Activated CD4-positive, alpha-beta T cell treated with anti-CD3 and anti-CD28 coated beads, Interleukin-2, amount 10 ng/mL, durations not matched to agents 24 days and 14 days (primary cell): ENCODE measurements at regions not wholly inside any gene's neighbourhood (a gene's known extent, or its start where the extent isn't known, plus 50 kb on each side); places are given as distances from the start of the nearest gene placed in this dataset.

Experiments
- DNase-seq: peaks from one replicate; pipeline ENCODE4 v3.0.0; 2022
- H3K27ac Mint-ChIP-seq: one replicate; pipeline ENCODE4 v1.8.0; 2022; ENCODE audit warnings: mild to moderate bottlenecking, mixed read lengths
- H3K27me3 Mint-ChIP-seq: one replicate; pipeline ENCODE4 v1.8.0; 2022; ENCODE audit warnings: mixed read lengths
- H3K36me3 Mint-ChIP-seq: one replicate; pipeline ENCODE4 v1.8.0; 2022; ENCODE audit warnings: low read depth, mild to moderate bottlenecking, mixed read lengths
- H3K4me1 Mint-ChIP-seq: one replicate; pipeline ENCODE4 v1.8.0; 2021; ENCODE audit warnings: mixed read lengths
- H3K4me3 Mint-ChIP-seq: one replicate; pipeline ENCODE4 v1.8.0; 2022; ENCODE audit warnings: mild to moderate bottlenecking, moderate library complexity, mixed read lengths
- H3K9me3 Mint-ChIP-seq: one replicate; pipeline ENCODE4 v1.8.0; 2021; ENCODE audit warnings: mixed read lengths
- intact Hi-C: fragments of 100-400 bp; cut with micrococcal nuclease; formaldehyde crosslinking; loops from one replicate; pipeline ENCODE4 v1.15.1; 2023

- H3K9me3 Mint-ChIP-seq: no peaks in the 10 kb centered on the region
- H3K27ac Mint-ChIP-seq: no peak overlapping the region
- H3K4me1 Mint-ChIP-seq: no peaks in the 10 kb centered on the region
- H3K36me3 Mint-ChIP-seq: no peaks in the 10 kb centered on the region
- no peaks in the 10 kb centered on the region for H3K27me3 Mint-ChIP-seq
- DNase-seq: no peak
- intact Hi-C loops: no loop called here
- no peak overlapping the region for H3K4me3 Mint-ChIP-seq
These were observed 189.2 kb downstream of the MEX3B start for GRCh38 chr15:81856634-81857026.

- intact Hi-C loops: no loop called here
- H3K36me3 Mint-ChIP-seq: no peaks in the 10 kb centered on the region
- H3K27ac Mint-ChIP-seq: no peak overlapping the region
- DNase-seq: no peak
- no peaks in the 10 kb centered on the region for H3K4me1 Mint-ChIP-seq
- no peaks in the 10 kb centered on the region for H3K27me3 Mint-ChIP-seq
- H3K4me3 Mint-ChIP-seq: no peak overlapping the region
- no peaks in the 10 kb centered on the region for H3K9me3 Mint-ChIP-seq
These were observed 189.7 kb downstream of the MEX3B start for GRCh38 chr15:81856001-81856633.

DNA sequence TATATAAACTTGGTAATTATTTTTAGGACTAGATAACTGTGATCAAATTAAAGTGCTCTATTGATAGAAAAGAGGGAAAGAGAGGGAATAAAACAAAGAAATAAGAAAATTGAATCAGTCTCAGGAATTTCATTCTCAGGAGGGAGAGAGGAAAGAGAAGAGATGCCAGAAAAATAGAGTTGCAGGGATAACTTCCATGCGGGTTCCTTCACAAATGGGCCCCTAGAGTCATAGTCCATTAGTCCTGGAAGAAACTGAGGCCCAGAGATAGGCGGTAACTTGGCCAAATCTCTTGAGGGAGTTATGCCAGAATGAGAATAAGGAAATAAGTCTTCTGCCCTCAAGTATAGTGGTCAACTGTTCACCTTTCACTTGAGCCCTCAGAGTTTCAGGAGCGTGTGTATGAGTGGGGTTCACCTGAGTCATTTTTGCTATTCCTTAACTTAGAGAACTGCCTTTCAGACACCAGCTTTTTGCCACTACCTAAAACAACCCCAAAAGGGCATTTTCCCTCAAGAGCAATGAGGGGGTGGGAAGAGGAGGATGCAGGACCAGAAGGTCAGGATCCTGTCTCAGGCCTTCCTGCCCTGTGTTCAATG lies 192.6 kb downstream of the MEX3B start:
- Mint-ChIP-seq H3K4me1 (no peaks in the 10 kb centered on the region), H3K36me3 (no peaks in the 10 kb centered on the region)
- DNase-seq: no peak

GRCh38 chr15:81852411-81853149 lies 193.2 kb downstream of the MEX3B start:
- no peaks in the 10 kb centered on the region for H3K36me3 Mint-ChIP-seq

More for the DNA sequence above, 192.6 kb downstream of the MEX3B start:
- Mint-ChIP-seq H3K9me3 (no peaks in the 10 kb centered on the region), H3K27ac (no peak overlapping the region), H3K4me3 (no peak overlapping the region), H3K27me3 (peaks cover 1% of the 10 kb centered on the region)
- intact Hi-C loops: no loop called here

GRCh38 chr15:81851757-81852156 lies 194.1 kb downstream of the MEX3B start:
- H3K9me3 Mint-ChIP-seq: no peaks in the 10 kb centered on the region
- no peak overlapping the region for H3K4me3 Mint-ChIP-seq
- H3K27me3 Mint-ChIP-seq: peaks cover 3% of the 10 kb centered on the region
- no peaks in the 10 kb centered on the region for H3K4me1 Mint-ChIP-seq
- H3K27ac Mint-ChIP-seq: no peak overlapping the region
- no peaks in the 10 kb centered on the region for H3K36me3 Mint-ChIP-seq
- DNase-seq: peak; percentile 8
- intact Hi-C loops: no loop called here

More at GRCh38 chr15:81852411-81853149, 193.2 kb downstream of the MEX3B start:
- peaks cover 3% of the 10 kb centered on the region for H3K27me3 Mint-ChIP-seq
- no peaks in the 10 kb centered on the region for H3K4me1 Mint-ChIP-seq
- no peak overlapping the region for H3K4me3 Mint-ChIP-seq
- no peak overlapping the region for H3K27ac Mint-ChIP-seq
- intact Hi-C loops: no loop called here
- DNase-seq: no peak
- no peaks in the 10 kb centered on the region for H3K9me3 Mint-ChIP-seq

DNA sequence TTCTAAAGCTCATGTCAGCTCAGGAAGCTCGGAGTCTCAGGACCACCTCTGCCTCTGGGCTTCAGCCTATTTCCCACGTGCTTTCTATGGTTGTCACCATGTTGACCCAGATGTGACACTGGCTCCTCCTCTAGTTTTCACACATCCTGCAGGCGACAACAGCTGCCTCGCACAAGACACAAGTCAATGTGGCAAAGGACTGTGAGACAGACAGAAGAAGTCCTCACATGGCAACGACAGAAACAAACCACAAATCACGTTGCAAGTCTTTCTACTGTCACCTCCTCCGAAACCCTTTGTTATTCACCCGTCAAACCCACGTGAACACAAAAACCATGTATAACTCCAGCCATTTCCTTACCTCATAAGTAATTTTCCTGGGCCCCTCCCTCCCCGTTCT lies 194.5 kb downstream of the MEX3B start:
- H3K27me3 Mint-ChIP-seq: peaks cover 3% of the 10 kb centered on the region
- no peak overlapping the region for H3K27ac Mint-ChIP-seq
- no peaks in the 10 kb centered on the region for H3K36me3 Mint-ChIP-seq
- H3K9me3 Mint-ChIP-seq: no peaks in the 10 kb centered on the region
- intact Hi-C loops: no loop called here
- no peaks in the 10 kb centered on the region for H3K4me1 Mint-ChIP-seq
- DNase-seq: peak; percentile 32
- H3K4me3 Mint-ChIP-seq: no peak overlapping the region

DNA sequence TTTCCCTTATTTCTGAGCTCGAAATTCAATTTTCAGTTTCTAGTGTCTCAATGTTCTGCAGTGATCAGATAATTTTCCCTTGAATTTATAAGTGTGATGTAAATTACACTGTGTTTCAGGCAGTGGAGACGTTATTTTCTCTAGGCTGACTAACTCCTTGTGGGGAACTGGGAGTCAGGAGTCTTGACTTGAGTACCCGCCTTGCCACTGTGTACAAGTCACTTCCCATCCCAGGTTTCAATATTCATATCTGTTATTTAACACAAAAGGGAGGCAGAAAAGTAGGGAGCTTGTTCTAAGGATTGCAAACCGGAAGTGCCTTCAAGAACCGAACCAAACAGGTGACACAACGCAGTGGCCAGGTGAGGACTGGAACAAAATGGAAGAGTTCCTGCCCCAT lies 196.5 kb downstream of the MEX3B start:
- no peak for DNase-seq
- no peaks in the 10 kb centered on the region for H3K9me3 Mint-ChIP-seq
- intact Hi-C loops: no loop called here
- no peak overlapping the region for H3K27ac Mint-ChIP-seq
- no peaks in the 10 kb centered on the region for H3K36me3 Mint-ChIP-seq
- H3K27me3 Mint-ChIP-seq: peaks cover 3% of the 10 kb centered on the region
- no peak overlapping the region for H3K4me3 Mint-ChIP-seq
- no peaks in the 10 kb centered on the region for H3K4me1 Mint-ChIP-seq

GRCh38 chr15:81848701-81849100 lies 197.1 kb downstream of the MEX3B start:
- intact Hi-C loops: no loop called here
- no peak for DNase-seq
- Mint-ChIP-seq H3K27ac (no peak overlapping the region), H3K27me3 (peaks cover 3% of the 10 kb centered on the region), H3K4me1 (no peaks in the 10 kb centered on the region), H3K4me3 (no peak overlapping the region), H3K36me3 (no peaks in the 10 kb centered on the region), H3K9me3 (no peaks in the 10 kb centered on the region)

- no peaks in the 10 kb centered on the region for H3K9me3 Mint-ChIP-seq
- intact Hi-C loops: no loop called here
- no peaks in the 10 kb centered on the region for H3K4me1 Mint-ChIP-seq
- H3K4me3 Mint-ChIP-seq: no peak overlapping the region
- no peak for DNase-seq
- H3K36me3 Mint-ChIP-seq: no peaks in the 10 kb centered on the region
- H3K27ac Mint-ChIP-seq: no peak overlapping the region
- H3K27me3 Mint-ChIP-seq: peaks cover 3% of the 10 kb centered on the region
These were observed 201.9 kb downstream of the MEX3B start for GRCh38 chr15:81843757-81844407.

DNA sequence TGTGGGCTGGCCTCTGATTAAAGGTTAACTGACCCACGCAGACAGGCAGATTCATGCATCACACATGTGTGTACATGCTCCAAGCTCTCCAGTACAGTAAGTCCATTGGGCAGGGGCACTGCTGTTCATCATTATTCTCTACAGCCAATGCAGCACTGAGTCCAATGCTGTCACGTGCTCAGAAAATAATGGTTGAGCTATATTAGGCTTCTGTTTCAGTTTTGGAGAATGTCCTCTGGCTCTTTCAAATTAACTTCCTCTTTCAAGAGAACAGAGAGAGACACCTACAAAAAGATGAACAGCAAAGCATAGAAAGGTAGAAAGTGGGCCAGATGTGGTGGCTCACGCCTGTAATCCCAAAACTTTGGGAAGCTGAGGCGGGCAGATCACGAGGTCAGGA lies 202.6 kb downstream of the MEX3B start:
- Mint-ChIP-seq H3K4me1 (no peaks in the 10 kb centered on the region), H3K27me3 (peaks cover 2% of the 10 kb centered on the region), H3K27ac (no peak overlapping the region), H3K4me3 (no peak overlapping the region), H3K36me3 (no peaks in the 10 kb centered on the region), H3K9me3 (no peaks in the 10 kb centered on the region)
- intact Hi-C loops: no loop called here
- DNase-seq: no peak

DNA sequence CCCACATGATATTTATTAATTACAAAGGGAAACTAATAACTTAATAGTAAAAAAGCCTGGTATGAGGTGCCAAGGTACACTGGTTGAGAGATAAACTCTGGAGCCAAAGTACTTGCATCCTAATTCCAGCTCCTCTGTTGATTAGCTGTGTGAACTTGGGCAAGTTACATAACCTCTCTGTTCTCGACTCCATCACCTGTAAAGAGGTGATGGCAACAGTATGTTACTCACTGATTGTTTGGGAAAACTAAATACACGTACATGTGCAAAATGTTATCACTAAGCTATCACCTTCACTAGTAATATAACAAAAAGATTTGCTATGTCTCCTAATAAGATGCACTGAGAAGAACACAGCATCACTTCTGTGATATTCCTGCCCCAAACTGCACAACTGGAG lies 206.4 kb downstream of the MEX3B start:
- Mint-ChIP-seq H3K36me3 (no peaks in the 10 kb centered on the region), H3K27me3 (peaks cover 1% of the 10 kb centered on the region), H3K9me3 (no peaks in the 10 kb centered on the region), H3K4me3 (no peak overlapping the region), H3K27ac (no peak overlapping the region), H3K4me1 (no peaks in the 10 kb centered on the region)
- intact Hi-C loops: no loop called here
- DNase-seq: peak; percentile 10

GRCh38 chr15:81835731-81836130 lies 210.1 kb downstream of the MEX3B start:
- H3K27ac Mint-ChIP-seq: no peak overlapping the region
- H3K36me3 Mint-ChIP-seq: no peaks in the 10 kb centered on the region
- H3K27me3 Mint-ChIP-seq: peaks cover 1% of the 10 kb centered on the region
- no peaks in the 10 kb centered on the region for H3K9me3 Mint-ChIP-seq
- no peaks in the 10 kb centered on the region for H3K4me1 Mint-ChIP-seq
- intact Hi-C loops: no loop called here
- no peak for DNase-seq
- no peak overlapping the region for H3K4me3 Mint-ChIP-seq

- intact Hi-C loops: no loop called here
- no peaks in the 10 kb centered on the region for H3K36me3 Mint-ChIP-seq
- peaks cover under 1% of the 10 kb centered on the region for H3K27me3 Mint-ChIP-seq
- H3K27ac Mint-ChIP-seq: no peak overlapping the region
- no peaks in the 10 kb centered on the region for H3K4me1 Mint-ChIP-seq
- DNase-seq: no peak
- no peaks in the 10 kb centered on the region for H3K9me3 Mint-ChIP-seq
- H3K4me3 Mint-ChIP-seq: no peak overlapping the region
These were observed 215.3 kb downstream of the MEX3B start for GRCh38 chr15:81830520-81830919.

GRCh38 chr15:81829918-81830317 lies 215.9 kb downstream of the MEX3B start:
- no peak overlapping the region for H3K27ac Mint-ChIP-seq
- peak; percentile 15 for DNase-seq
- no peaks in the 10 kb centered on the region for H3K36me3 Mint-ChIP-seq
- H3K9me3 Mint-ChIP-seq: no peaks in the 10 kb centered on the region
- H3K4me1 Mint-ChIP-seq: no peaks in the 10 kb centered on the region
- H3K27me3 Mint-ChIP-seq: no peaks in the 10 kb centered on the region
- H3K4me3 Mint-ChIP-seq: no peak overlapping the region
- intact Hi-C loops: no loop called here
